Stimulated activated memory B cell treated with anti-CD40 and anti-IgM and Interleukin-4, amounts not matched to agents 10 μg/mL and 1 μg/mL and 100 μg/mL, for 72 hours (primary cell): ENCODE measurements at regions not wholly inside any gene's neighbourhood (a gene's known extent, or its start where the extent isn't known, plus 50 kb on each side); places are given as distances from the start of the nearest gene placed in this dataset.

Source experiments
- ATAC-seq: fragments of 150-1000 bp; cut with Tn5 transposase; 2 replicates; pipeline ENCODE4 v1.10.0; 2021
- H3K27ac Mint-ChIP-seq: one replicate; pipeline ENCODE4 v1.8.0; 2022; ENCODE audit warnings: mild to moderate bottlenecking, mixed read lengths
- H3K27me3 Mint-ChIP-seq: one replicate; pipeline ENCODE4 v1.8.0; 2022; ENCODE audit warnings: mixed read lengths
- H3K36me3 Mint-ChIP-seq: one replicate; pipeline ENCODE4 v1.8.0; 2022; ENCODE audit warnings: mixed read lengths
- H3K4me1 Mint-ChIP-seq: one replicate; pipeline ENCODE4 v1.8.0; 2022; ENCODE audit warnings: mixed read lengths
- H3K4me3 Mint-ChIP-seq: one replicate; pipeline ENCODE4 v1.8.0; 2022; ENCODE audit warnings: mild to moderate bottlenecking, moderate library complexity, mixed read lengths
- H3K9me3 Mint-ChIP-seq: one replicate; pipeline ENCODE4 v1.8.0; 2022; ENCODE audit warnings: mixed read lengths

DNA sequence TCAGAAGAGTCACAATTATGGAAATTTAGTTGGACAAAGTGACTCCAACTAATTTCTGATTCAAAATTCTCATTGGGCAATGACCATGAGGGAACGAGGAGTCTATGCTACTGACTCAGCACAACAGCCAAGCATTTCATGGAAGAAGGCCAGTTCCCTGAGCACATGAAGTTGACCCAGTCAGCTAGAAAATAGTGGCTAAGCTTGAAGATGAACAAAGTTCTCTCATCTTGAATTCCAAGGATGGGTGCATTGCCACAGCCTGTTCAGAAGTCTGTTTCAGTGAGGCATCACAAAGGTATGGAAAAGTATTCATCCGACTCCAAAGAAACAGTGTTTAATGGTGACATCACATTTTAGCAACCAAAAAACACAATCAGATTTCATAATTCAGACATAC lies 676.9 kb downstream of the HACE1 start:
- Mint-ChIP-seq H3K27ac (no peak overlapping the region), H3K27me3 (no peaks in the 10 kb centered on the region), H3K4me3 (no peak overlapping the region), H3K4me1 (no peaks in the 10 kb centered on the region), H3K36me3 (no peaks in the 10 kb centered on the region), H3K9me3 (no peaks in the 10 kb centered on the region)
- no peak for ATAC-seq

DNA sequence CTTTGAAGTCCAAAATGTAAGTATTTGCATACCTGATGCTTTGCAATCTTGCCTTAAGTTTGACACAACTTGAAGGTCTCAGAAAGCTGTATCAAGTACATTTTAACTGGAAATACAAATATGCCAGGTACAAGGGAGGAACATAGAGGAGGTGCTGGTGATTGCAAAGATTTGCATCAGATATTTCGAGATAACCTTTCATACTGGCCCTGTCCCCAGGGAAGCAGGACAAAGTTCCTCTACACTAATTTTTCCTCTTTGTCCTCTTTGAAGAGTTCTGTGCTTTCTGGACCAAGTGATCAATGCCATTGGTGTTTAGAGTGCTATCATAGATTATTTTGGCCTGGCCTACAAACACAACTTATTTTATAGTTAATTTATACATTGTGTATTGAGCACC lies 686.1 kb downstream of the HACE1 start:
- H3K9me3 Mint-ChIP-seq, result peaks cover 2% of the 10 kb centered on the region
- no peak overlapping the region for H3K27ac Mint-ChIP-seq
- no peaks in the 10 kb centered on the region for H3K4me1 Mint-ChIP-seq
- no peak for ATAC-seq
- no peak overlapping the region for H3K4me3 Mint-ChIP-seq
- H3K36me3 Mint-ChIP-seq, result no peaks in the 10 kb centered on the region
- H3K27me3 Mint-ChIP-seq, result no peaks in the 10 kb centered on the region

DNA sequence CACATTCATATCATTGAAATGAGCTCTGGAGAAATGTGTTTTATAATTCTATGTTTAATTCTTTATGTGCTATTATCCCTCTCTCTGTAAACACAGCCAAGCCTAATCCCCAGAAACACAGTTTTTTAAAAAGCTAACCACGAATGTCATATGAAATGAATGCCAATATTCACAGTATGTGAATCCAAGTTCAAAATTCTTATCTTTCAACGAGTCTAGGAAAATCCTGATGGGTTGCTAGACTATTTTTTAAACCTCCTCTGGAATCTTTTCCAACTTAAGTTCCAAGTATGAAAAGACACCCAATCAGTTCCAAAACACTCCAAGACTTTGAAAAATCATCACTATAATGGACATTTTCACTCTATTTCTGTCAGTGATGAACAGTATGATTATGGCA lies 689.3 kb downstream of the HACE1 start:
- ATAC-seq, result no peak
- H3K27me3 Mint-ChIP-seq, result no peaks in the 10 kb centered on the region
- no peaks in the 10 kb centered on the region for H3K36me3 Mint-ChIP-seq
- no peak overlapping the region for H3K27ac Mint-ChIP-seq
- H3K4me1 Mint-ChIP-seq, result no peaks in the 10 kb centered on the region
- H3K4me3 Mint-ChIP-seq, result no peak overlapping the region
- H3K9me3 Mint-ChIP-seq, result peaks cover 11% of the 10 kb centered on the region

DNA sequence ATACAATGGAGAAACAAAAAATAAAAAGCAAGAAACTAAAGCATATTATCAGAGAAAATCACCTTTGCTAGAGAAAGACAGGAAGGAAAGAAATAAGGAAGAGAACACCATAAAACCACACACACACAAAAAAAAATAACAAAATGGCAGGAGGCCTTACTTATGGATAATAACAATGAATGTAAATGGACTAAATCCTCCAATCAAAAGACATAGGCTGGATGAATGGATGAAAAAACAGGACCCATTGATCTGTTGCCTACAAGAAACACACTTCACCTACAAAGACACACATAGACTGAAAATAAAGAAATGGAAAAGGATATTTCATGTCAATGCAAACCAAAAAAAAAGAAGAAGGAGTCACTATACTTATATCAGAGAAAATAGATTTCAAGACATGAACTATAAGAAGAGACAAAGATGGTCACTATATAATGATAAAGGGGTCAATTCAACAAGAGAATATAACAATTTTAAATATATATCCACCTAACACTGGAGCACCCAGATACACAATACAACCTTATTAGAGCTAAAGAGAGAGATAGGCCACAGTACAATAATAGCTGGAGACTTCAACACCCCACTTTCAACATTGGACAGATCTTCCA lies 693.6 kb downstream of the HACE1 start:
- no peak for ATAC-seq

DNA sequence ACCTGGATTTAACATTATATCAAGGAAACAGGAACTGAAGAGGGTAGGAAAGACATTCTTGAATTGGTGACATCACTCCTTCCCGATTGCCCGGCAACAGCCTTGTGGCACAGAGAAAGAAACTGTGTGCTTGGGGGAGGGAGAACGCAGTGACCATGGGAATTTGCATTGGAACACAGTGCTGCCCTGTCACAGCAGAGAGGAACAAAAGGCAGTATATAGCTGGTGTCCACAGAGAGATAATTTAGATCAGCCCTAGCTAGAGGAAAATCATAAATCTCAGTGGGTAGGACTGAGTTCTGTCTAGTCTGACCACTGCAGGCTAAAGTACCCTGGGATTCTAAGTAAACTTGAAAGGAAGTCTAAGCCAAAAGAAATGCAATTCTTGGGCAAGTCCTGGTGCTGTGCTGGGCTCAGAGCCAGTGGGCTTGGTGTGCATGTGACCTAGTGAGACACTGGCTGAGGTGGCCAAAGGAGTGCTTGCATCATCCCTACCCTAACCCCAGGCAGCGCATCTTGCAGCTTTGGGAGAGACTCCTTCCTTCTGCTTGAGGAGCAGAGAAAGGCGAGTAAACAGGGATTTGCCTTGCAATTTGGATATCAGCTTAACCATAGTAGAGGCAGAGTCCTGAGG lies 697.6 kb downstream of the HACE1 start:
- H3K27ac Mint-ChIP-seq, result no peak overlapping the region
- H3K4me1 Mint-ChIP-seq, result no peaks in the 10 kb centered on the region
- H3K27me3 Mint-ChIP-seq, result no peaks in the 10 kb centered on the region
- no peak for ATAC-seq
- peaks cover 9% of the 10 kb centered on the region for H3K9me3 Mint-ChIP-seq
- H3K36me3 Mint-ChIP-seq, result no peaks in the 10 kb centered on the region
- no peak overlapping the region for H3K4me3 Mint-ChIP-seq

More for the DNA sequence above, 693.6 kb downstream of the HACE1 start:
- no peak overlapping the region for H3K27ac Mint-ChIP-seq
- H3K36me3 Mint-ChIP-seq, result no peaks in the 10 kb centered on the region
- no peak overlapping the region for H3K4me3 Mint-ChIP-seq
- peaks cover 11% of the 10 kb centered on the region for H3K9me3 Mint-ChIP-seq
- no peaks in the 10 kb centered on the region for H3K4me1 Mint-ChIP-seq
- no peaks in the 10 kb centered on the region for H3K27me3 Mint-ChIP-seq

DNA sequence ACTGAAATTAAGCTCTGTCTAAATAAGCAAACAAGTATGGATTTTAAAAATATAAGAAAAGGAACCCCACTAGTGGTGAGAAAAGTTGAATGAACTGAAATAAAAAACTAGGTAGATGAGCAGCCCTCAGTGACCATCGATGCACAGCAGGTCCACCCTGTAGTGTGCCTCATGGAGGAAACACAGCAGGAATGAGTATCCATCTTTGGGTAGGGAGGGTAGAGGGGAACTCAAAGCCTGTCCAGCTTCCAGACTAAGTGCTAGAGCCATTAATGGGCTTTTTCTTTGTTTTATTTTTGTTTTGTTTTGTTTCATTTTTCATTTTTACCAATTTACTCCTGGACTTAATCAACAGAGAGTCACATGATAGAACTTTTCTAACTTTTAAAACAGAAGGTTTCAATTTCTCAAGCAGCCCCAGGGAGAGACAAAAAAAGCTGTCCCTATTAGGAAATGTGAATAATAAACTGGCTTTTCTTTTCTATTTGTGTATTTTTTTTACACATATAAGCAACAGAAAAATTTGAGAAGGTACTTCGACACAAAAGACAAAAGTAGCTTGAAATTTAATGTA lies 700.6 kb downstream of the HACE1 start:
- H3K9me3 Mint-ChIP-seq, result peaks cover 3% of the 10 kb centered on the region
- H3K27ac Mint-ChIP-seq, result no peak overlapping the region
- no peaks in the 10 kb centered on the region for H3K36me3 Mint-ChIP-seq
- no peak overlapping the region for H3K4me3 Mint-ChIP-seq
- H3K27me3 Mint-ChIP-seq, result no peaks in the 10 kb centered on the region
- H3K4me1 Mint-ChIP-seq, result no peaks in the 10 kb centered on the region
- ATAC-seq, result no peak

DNA sequence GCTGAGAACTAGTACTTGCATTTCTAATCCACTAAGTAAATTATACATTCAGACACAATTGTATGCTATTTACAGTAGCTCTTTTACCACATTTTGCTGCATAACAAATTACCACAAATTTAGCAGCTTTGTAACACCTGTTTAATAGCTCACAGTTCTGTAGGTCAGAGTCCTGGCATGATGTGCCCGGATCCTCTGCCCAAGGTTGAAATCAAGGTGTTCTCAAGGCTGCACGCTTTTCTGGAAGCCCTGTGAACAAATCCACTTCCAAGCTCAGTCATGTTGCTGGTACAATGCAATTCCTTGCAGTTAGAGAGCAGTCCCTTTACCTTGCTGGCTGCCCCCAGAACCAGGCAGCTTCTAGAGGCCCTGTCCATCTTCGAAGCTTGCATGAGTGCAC lies 716.0 kb downstream of the HACE1 start:
- peaks cover 4% of the 10 kb centered on the region for H3K9me3 Mint-ChIP-seq
- no peaks in the 10 kb centered on the region for H3K36me3 Mint-ChIP-seq
- no peaks in the 10 kb centered on the region for H3K27me3 Mint-ChIP-seq
- no peak overlapping the region for H3K4me3 Mint-ChIP-seq
- no peaks in the 10 kb centered on the region for H3K4me1 Mint-ChIP-seq
- no peak for ATAC-seq
- no peak overlapping the region for H3K27ac Mint-ChIP-seq

DNA sequence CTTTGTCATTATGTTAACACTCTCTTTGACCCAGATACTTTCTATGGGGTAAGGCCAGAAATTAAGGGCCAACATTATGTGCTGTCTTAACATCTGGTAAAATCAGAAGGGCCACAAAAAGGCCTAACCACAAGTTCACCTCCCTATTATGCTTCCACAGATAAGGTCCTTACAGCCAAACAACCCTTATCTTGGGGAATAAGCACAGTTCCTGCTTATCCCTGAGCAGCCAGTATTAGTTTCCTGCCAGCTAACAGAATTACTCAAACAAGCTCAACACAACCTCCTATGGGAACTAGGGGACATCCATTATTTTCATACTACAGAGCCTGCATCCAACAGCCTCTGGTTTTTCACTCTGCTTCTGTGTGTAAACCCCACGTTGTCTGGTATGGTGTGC lies 724.8 kb downstream of the HACE1 start:
- Mint-ChIP-seq H3K36me3 (no peaks in the 10 kb centered on the region), H3K4me1 (no peaks in the 10 kb centered on the region), H3K9me3 (no peaks in the 10 kb centered on the region), H3K4me3 (no peak overlapping the region), H3K27me3 (no peaks in the 10 kb centered on the region), H3K27ac (no peak overlapping the region)
- ATAC-seq, result no peak

DNA sequence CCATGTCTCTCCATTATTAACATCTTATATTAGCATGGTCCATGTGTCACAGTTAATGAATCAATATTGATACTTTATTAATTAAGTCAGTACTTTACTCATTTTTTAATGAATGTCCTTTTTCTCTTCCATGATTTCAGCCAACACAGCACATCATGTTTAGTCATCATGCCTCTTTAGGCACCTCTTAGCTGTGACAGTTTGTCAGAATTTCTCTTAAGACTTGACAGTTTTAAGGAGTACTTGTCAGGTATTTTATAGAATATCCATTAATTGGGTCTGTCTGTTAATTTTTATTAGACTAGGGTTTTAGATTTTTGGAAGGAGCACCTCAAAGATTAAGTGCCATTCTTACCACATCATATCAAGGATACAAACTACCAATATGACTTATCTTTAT lies 729.4 kb downstream of the HACE1 start:
- H3K4me1 Mint-ChIP-seq, result no peaks in the 10 kb centered on the region
- no peak for ATAC-seq
- H3K4me3 Mint-ChIP-seq, result no peak overlapping the region
- no peaks in the 10 kb centered on the region for H3K27me3 Mint-ChIP-seq
- H3K9me3 Mint-ChIP-seq, result no peaks in the 10 kb centered on the region
- H3K27ac Mint-ChIP-seq, result no peak overlapping the region
- no peaks in the 10 kb centered on the region for H3K36me3 Mint-ChIP-seq

DNA sequence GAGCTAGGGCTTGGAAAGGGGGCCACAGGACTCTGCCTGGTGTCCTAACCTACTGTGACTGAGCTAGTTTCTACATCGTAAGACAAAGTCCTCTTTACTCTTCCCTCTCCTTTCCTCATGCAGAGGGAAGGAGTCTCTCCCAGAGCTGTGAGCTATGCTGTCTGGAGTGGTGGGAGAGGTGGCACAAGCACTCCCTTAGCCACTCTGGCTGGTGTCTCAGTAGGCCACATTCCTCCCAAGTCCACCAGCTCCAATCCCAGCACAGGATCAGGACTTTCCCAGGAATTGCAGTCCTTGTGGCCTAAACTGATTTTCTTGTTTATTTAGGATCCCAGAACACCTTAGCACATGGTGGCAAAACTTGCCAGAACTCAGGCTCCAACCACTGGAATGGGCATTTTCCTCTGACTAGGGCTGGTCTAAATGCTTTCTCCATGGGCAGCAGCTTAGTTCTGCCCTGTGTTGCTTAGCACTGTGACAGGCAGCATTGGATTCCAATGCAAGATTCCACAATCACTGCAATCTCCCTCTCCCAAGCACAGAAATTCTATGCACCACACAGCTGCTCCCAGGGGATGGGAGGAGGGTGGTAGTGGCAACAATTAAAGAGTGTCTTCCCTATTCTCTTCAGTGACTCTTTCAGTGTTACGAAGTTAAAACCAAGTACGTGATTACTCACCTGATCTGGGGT lies 733.3 kb downstream of the HACE1 start:
- H3K36me3 Mint-ChIP-seq, result no peaks in the 10 kb centered on the region

DNA sequence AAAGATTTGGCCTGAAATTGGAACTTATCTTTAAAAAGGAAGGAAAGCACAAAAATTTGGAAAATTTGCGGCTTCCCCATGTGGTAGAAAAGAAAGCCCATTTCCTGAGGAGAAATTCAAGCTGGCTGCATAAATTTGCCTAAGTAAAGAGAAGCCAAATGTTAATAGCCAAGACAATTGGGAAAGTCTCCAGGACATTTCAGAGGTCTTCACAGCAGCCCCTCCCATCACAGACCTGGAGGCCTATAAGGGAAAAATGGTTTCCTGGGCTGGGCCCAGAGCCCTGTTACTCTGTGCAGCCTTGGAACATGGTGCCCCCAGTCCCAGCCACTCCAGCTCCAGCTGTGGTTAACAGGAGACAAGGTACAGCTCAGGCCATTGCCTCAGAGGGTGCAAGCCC lies 736.5 kb downstream of the HACE1 start:
- no peaks in the 10 kb centered on the region for H3K4me1 Mint-ChIP-seq
- no peaks in the 10 kb centered on the region for H3K36me3 Mint-ChIP-seq
- no peak for ATAC-seq
- H3K9me3 Mint-ChIP-seq, result peaks cover 5% of the 10 kb centered on the region
- H3K4me3 Mint-ChIP-seq, result no peak overlapping the region
- H3K27me3 Mint-ChIP-seq, result no peaks in the 10 kb centered on the region
- no peak overlapping the region for H3K27ac Mint-ChIP-seq

More for the DNA sequence above, 733.3 kb downstream of the HACE1 start:
- no peak overlapping the region for H3K27ac Mint-ChIP-seq
- no peak overlapping the region for H3K4me3 Mint-ChIP-seq
- H3K27me3 Mint-ChIP-seq, result no peaks in the 10 kb centered on the region
- ATAC-seq, result no peak
- H3K4me1 Mint-ChIP-seq, result no peaks in the 10 kb centered on the region
- peaks cover 5% of the 10 kb centered on the region for H3K9me3 Mint-ChIP-seq

DNA sequence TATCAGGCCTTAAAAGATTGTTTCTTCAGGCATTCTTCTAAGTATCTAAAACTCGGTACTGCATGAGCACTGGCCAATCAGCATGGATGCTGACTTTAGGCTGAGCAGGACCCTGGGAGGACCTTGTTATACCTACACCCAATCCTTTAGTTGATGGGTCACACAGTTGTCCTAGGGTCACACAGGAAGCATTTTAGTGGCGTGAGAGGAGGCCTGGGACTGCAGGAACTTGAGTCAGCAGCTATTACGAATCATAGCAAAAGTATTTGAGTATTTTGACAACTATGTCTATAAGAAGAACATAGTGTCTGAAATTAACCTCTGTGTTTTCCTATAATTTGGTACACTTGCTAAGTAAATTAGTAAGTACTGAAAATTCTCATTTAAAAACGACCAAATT lies 741.4 kb downstream of the HACE1 start:
- no peaks in the 10 kb centered on the region for H3K36me3 Mint-ChIP-seq
- H3K27ac Mint-ChIP-seq, result no peak overlapping the region
- peaks cover 5% of the 10 kb centered on the region for H3K9me3 Mint-ChIP-seq
- ATAC-seq, result no peak
- H3K27me3 Mint-ChIP-seq, result no peaks in the 10 kb centered on the region
- H3K4me3 Mint-ChIP-seq, result no peak overlapping the region
- no peaks in the 10 kb centered on the region for H3K4me1 Mint-ChIP-seq

DNA sequence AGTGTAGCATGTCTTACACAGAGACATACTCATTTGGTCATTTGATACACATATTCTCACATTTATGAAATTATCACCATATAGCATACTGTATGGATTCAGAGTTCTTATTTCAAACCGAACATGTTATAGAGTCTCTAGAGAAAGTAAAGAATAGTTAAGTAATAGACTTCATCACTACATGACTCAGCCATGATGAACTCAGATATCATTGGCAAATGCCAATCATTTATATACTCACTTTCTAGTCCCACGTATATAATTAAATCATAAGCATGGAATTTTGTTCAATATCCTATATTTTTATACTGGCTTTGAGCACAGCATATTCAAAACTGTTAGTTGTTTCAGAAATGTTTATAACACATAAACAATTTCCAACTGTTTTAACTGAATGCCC lies 749.9 kb downstream of the HACE1 start:
- no peaks in the 10 kb centered on the region for H3K36me3 Mint-ChIP-seq
- H3K9me3 Mint-ChIP-seq, result peaks cover 3% of the 10 kb centered on the region
- ATAC-seq, result no peak
- no peaks in the 10 kb centered on the region for H3K27me3 Mint-ChIP-seq
- H3K4me1 Mint-ChIP-seq, result no peaks in the 10 kb centered on the region
- no peak overlapping the region for H3K4me3 Mint-ChIP-seq
- no peak overlapping the region for H3K27ac Mint-ChIP-seq

DNA sequence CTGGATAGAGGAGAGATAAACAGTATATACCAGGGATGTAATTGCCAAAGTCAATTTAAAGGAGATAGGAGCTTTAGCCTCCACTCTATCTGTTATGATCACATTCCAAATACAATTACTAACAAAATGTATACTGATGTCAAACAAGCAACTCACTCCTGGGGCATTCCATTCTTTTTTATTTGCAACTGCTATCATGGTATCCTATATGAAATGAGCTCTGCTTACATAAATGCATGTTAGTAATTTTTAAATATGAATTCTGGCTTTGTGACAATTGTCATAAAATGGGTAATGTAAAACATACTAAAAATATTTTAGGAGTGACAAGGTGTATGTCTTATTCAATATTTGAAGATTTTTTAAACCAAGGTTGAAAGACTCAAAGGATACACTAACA lies 751.1 kb downstream of the HACE1 start:
- no peak overlapping the region for H3K27ac Mint-ChIP-seq
- no peak for ATAC-seq
- H3K27me3 Mint-ChIP-seq, result no peaks in the 10 kb centered on the region
- H3K4me3 Mint-ChIP-seq, result no peak overlapping the region
- no peaks in the 10 kb centered on the region for H3K4me1 Mint-ChIP-seq
- H3K9me3 Mint-ChIP-seq, result peaks cover 3% of the 10 kb centered on the region
- no peaks in the 10 kb centered on the region for H3K36me3 Mint-ChIP-seq

DNA sequence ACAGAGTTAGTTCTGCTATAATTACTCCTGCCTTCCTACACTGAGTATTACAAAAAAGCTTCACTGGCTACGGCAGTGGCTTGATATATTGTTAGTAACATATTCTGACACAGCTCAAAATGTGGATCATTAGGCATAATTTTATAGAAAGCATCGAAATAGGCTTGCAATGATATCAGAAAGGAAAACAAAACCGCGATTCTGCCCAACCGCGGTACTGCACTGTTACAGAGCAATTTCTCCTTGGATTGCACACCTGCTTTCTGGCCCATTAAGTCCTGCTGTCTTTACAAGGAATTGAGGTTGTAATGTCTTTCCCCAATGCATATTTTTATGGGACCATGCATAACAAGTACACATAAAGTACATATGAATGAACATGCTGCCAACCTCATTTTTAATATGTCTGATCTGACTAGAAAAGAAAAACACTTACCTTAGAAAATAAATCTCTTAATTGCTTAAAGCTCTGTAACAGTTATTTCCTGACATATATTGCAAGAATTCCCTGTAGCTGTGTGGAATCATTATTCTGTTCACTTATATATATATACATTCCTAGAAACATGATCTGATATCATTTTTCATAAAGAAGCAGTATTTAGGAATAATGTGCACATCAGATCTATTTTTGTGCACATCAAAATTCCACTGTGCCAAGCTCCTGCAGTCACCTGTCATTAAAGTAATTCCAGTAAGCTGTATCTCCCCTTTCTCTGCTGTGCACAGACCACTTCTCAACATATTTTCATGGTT lies 763.9 kb downstream of the HACE1 start:
- Mint-ChIP-seq H3K36me3 (no peaks in the 10 kb centered on the region), H3K4me3 (no peak overlapping the region), H3K9me3 (peaks cover 4% of the 10 kb centered on the region), H3K4me1 (no peaks in the 10 kb centered on the region), H3K27me3 (no peaks in the 10 kb centered on the region), H3K27ac (no peak overlapping the region)
- ATAC-seq, result no peak
